Hepatocyte (in vitro differentiated cells): ENCODE measurements at regions not wholly inside any gene's neighbourhood (a gene's known extent, or its start where the extent isn't known, plus 50 kb on each side); places are given as distances from the start of the nearest gene placed in this dataset.

ENCODE experiments used
- EZH2 ChIP-seq: fragments of 200-600 bp; sonication (generic); IDR thresholded peaks from 2 replicates; pipeline ENCODE4 v1.6.1; 2016; ENCODE audit warnings: antibody characterized with exemption, mild to moderate bottlenecking, borderline replicate concordance
- TF ChIP-seq, protein P1 (sequence below): fragments of 200-600 bp; sonication (generic); IDR thresholded peaks from 2 replicates; pipeline ENCODE4 v1.5.1; 2016; ENCODE audit warnings: antibody characterized with exemption, mild to moderate bottlenecking; ENCODE audit not compliant: poor library complexity

- TF ChIP-seq, protein P1, sequence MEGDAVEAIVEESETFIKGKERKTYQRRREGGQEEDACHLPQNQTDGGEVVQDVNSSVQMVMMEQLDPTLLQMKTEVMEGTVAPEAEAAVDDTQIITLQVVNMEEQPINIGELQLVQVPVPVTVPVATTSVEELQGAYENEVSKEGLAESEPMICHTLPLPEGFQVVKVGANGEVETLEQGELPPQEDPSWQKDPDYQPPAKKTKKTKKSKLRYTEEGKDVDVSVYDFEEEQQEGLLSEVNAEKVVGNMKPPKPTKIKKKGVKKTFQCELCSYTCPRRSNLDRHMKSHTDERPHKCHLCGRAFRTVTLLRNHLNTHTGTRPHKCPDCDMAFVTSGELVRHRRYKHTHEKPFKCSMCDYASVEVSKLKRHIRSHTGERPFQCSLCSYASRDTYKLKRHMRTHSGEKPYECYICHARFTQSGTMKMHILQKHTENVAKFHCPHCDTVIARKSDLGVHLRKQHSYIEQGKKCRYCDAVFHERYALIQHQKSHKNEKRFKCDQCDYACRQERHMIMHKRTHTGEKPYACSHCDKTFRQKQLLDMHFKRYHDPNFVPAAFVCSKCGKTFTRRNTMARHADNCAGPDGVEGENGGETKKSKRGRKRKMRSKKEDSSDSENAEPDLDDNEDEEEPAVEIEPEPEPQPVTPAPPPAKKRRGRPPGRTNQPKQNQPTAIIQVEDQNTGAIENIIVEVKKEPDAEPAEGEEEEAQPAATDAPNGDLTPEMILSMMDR, result no peak
- no peak for TF ChIP-seq EZH2
Measured at GRCh38 chr5:44497606-44498005, 108.4 kb upstream of the FGF10 start.
